ENCODE measurements at regions not wholly inside any gene's neighbourhood (a gene's known extent, or its start where the extent isn't known, plus 50 kb on each side); places are given as distances from the start of the nearest gene placed in this dataset.

GRCh38 chr16:86983621-86984020 is 333.6 kb downstream of the C16orf95 start:
- Mint-ChIP-seq H3K27ac (no peak overlapping the region), H3K4me3 (no peak overlapping the region)
- CTCF ChIA-PET: interaction anchor here (0.6 kb wide), 1 partner anchor 89 kb away, joined by 4 read pairs; no protein-coding TSS in a partner anchor

GRCh38 chr16:86984343-86984742 is 332.8 kb downstream of the C16orf95 start:
- Mint-ChIP-seq H3K27me3 (ENCODE audit: low read depth) (no peaks in the 10 kb centered on the region), H3K4me3 (no peak overlapping the region), H3K9me3 (no peaks in the 10 kb centered on the region), H3K4me1 (peaks cover 8% of the 10 kb centered on the region), H3K27ac (no peak overlapping the region), H3K36me3 (no peaks in the 10 kb centered on the region)
- ATAC-seq (no peak), DNase-seq (ENCODE audit: low spot score) (no peak)
- ChIA-PET POLR2A (no interaction called here), CTCF (interaction anchor here (0.7 kb wide), 1 partner anchor 110 kb away, joined by 3 read pairs; no protein-coding TSS in a partner anchor)
- no peak for TF ChIP-seq USF2 (CRISPR knock-in tag; IDR thresholded peaks at IDR 0.05)
- TF ChIP-seq ZNF263 (CRISPR knock-in tag; IDR thresholded peaks at IDR 0.05; ENCODE audit: low read depth): no peak
- TF ChIP-seq, protein P1, sequence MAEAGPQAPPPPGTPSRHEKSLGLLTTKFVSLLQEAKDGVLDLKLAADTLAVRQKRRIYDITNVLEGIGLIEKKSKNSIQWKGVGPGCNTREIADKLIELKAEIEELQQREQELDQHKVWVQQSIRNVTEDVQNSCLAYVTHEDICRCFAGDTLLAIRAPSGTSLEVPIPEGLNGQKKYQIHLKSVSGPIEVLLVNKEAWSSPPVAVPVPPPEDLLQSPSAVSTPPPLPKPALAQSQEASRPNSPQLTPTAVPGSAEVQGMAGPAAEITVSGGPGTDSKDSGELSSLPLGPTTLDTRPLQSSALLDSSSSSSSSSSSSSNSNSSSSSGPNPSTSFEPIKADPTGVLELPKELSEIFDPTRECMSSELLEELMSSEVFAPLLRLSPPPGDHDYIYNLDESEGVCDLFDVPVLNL (CRISPR knock-in tag; IDR thresholded peaks at IDR 0.05; ENCODE audit: borderline replicate concordance, low read depth): no peak
- no peak for TF ChIP-seq NFYB (CRISPR knock-in tag; conservative IDR thresholded peaks at IDR 0.05; ENCODE audit: low read depth)
- TF ChIP-seq, protein P2, sequence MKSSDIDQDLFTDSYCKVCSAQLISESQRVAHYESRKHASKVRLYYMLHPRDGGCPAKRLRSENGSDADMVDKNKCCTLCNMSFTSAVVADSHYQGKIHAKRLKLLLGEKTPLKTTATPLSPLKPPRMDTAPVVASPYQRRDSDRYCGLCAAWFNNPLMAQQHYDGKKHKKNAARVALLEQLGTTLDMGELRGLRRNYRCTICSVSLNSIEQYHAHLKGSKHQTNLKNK (CRISPR knock-in tag; IDR thresholded peaks at IDR 0.05): no peak
- no peak for TF ChIP-seq ETV6 (CRISPR knock-in tag; IDR thresholded peaks at IDR 0.05)
- no peak for TF ChIP-seq E2F5 (CRISPR knock-in tag; IDR thresholded peaks at IDR 0.05)

More at GRCh38 chr16:86983621-86984020, 333.6 kb downstream of the C16orf95 start:
- no peak for DNase-seq (ENCODE audit: low spot score)
- no peak for TF ChIP-seq GTF2I (CRISPR knock-in tag; conservative IDR thresholded peaks at IDR 0.05)
- no peak for TF ChIP-seq E2F5 (CRISPR knock-in tag; IDR thresholded peaks at IDR 0.05)
- TF ChIP-seq, protein P3, sequence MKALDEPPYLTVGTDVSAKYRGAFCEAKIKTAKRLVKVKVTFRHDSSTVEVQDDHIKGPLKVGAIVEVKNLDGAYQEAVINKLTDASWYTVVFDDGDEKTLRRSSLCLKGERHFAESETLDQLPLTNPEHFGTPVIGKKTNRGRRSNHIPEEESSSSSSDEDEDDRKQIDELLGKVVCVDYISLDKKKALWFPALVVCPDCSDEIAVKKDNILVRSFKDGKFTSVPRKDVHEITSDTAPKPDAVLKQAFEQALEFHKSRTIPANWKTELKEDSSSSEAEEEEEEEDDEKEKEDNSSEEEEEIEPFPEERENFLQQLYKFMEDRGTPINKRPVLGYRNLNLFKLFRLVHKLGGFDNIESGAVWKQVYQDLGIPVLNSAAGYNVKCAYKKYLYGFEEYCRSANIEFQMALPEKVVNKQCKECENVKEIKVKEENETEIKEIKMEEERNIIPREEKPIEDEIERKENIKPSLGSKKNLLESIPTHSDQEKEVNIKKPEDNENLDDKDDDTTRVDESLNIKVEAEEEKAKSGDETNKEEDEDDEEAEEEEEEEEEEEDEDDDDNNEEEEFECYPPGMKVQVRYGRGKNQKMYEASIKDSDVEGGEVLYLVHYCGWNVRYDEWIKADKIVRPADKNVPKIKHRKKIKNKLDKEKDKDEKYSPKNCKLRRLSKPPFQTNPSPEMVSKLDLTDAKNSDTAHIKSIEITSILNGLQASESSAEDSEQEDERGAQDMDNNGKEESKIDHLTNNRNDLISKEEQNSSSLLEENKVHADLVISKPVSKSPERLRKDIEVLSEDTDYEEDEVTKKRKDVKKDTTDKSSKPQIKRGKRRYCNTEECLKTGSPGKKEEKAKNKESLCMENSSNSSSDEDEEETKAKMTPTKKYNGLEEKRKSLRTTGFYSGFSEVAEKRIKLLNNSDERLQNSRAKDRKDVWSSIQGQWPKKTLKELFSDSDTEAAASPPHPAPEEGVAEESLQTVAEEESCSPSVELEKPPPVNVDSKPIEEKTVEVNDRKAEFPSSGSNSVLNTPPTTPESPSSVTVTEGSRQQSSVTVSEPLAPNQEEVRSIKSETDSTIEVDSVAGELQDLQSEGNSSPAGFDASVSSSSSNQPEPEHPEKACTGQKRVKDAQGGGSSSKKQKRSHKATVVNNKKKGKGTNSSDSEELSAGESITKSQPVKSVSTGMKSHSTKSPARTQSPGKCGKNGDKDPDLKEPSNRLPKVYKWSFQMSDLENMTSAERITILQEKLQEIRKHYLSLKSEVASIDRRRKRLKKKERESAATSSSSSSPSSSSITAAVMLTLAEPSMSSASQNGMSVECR (CRISPR knock-in tag; IDR thresholded peaks at IDR 0.05; ENCODE audit: borderline replicate concordance): no peak
- no peak for TF ChIP-seq TEAD4 (CRISPR knock-in tag; IDR thresholded peaks at IDR 0.05)
- no peak for TF ChIP-seq TP53 (CRISPR knock-in tag; IDR thresholded peaks at IDR 0.05)
- no peak for TF ChIP-seq KAT7 (CRISPR knock-in tag; IDR thresholded peaks at IDR 0.05; ENCODE audit: borderline replicate concordance)
- TF ChIP-seq ESRRA (CRISPR knock-in tag; IDR thresholded peaks at IDR 0.05; ENCODE audit: borderline replicate concordance): no peak
- TF ChIP-seq, protein P4, sequence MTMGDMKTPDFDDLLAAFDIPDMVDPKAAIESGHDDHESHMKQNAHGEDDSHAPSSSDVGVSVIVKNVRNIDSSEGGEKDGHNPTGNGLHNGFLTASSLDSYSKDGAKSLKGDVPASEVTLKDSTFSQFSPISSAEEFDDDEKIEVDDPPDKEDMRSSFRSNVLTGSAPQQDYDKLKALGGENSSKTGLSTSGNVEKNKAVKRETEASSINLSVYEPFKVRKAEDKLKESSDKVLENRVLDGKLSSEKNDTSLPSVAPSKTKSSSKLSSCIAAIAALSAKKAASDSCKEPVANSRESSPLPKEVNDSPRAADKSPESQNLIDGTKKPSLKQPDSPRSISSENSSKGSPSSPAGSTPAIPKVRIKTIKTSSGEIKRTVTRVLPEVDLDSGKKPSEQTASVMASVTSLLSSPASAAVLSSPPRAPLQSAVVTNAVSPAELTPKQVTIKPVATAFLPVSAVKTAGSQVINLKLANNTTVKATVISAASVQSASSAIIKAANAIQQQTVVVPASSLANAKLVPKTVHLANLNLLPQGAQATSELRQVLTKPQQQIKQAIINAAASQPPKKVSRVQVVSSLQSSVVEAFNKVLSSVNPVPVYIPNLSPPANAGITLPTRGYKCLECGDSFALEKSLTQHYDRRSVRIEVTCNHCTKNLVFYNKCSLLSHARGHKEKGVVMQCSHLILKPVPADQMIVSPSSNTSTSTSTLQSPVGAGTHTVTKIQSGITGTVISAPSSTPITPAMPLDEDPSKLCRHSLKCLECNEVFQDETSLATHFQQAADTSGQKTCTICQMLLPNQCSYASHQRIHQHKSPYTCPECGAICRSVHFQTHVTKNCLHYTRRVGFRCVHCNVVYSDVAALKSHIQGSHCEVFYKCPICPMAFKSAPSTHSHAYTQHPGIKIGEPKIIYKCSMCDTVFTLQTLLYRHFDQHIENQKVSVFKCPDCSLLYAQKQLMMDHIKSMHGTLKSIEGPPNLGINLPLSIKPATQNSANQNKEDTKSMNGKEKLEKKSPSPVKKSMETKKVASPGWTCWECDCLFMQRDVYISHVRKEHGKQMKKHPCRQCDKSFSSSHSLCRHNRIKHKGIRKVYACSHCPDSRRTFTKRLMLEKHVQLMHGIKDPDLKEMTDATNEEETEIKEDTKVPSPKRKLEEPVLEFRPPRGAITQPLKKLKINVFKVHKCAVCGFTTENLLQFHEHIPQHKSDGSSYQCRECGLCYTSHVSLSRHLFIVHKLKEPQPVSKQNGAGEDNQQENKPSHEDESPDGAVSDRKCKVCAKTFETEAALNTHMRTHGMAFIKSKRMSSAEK (CRISPR knock-in tag; IDR thresholded peaks at IDR 0.05; ENCODE audit: borderline replicate concordance): no peak
- TF ChIP-seq GRHL2 (CRISPR knock-in tag; IDR thresholded peaks at IDR 0.05; ENCODE audit: insufficient replicate concordance, severe bottlenecking): no peak
- TF ChIP-seq ZNF263 (CRISPR knock-in tag; IDR thresholded peaks at IDR 0.05; ENCODE audit: low read depth): no peak
- no peak for TF ChIP-seq FOXP1 (CRISPR knock-in tag; IDR thresholded peaks at IDR 0.05; ENCODE audit: borderline replicate concordance)
- TF ChIP-seq CDX4 (CRISPR knock-in tag; IDR thresholded peaks at IDR 0.05; ENCODE audit: borderline replicate concordance): no peak
- no peaks in the 10 kb centered on the region for H3K27me3 Mint-ChIP-seq (ENCODE audit: low read depth)
- no peaks in the 10 kb centered on the region for H3K9me3 Mint-ChIP-seq
- POLR2A ChIA-PET: no interaction called here
- H3K36me3 Mint-ChIP-seq: no peaks in the 10 kb centered on the region
- peaks cover 8% of the 10 kb centered on the region for H3K4me1 Mint-ChIP-seq
- no peak for ATAC-seq
